ENCODE measurements at regions not wholly inside any gene's neighbourhood (a gene's known extent, or its start where the extent isn't known, plus 50 kb on each side); places are given as distances from the start of the nearest gene placed in this dataset.

DNA sequence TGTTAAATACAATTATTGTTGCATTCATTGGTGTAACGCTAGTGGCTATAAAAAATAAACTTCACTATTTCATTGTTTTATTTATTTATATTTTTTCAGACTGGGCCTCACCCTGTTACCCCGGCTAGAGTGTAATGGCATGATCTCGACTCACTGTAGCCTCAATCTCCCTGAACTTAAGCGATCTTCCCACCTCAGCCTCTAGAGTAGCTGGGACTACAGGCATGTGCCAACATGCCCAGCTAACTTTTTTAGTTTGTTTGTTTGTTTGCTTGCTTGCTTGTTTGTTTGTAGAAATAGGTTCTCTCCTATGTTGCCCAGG, 387.4 kb upstream of the PTBP2 start:
- DNase-seq, result no peak

- no peak for DNase-seq
These were observed 383.0 kb upstream of the PTBP2 start for GRCh38 chr1:96338622-96339021.

DNA sequence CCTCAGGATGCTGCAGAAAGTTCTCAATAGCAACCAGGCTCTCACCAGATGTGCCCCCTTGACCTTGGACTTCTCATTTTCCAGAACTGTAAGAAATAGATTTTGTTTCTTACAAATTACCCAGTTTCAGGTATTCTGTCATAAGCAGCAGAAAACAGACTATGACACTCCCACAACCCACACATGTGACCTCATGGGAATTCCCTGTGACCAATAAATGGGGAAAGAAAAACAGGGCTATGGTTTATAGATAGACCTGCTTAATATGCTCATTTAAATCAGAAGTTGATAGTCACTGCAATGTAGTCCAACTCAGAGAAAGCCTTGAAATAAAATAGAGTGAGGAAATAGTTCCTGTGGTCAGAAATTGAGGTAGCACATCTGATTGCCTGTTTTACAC, 380.9 kb upstream of the PTBP2 start:
- DNase-seq, result no peak

DNA sequence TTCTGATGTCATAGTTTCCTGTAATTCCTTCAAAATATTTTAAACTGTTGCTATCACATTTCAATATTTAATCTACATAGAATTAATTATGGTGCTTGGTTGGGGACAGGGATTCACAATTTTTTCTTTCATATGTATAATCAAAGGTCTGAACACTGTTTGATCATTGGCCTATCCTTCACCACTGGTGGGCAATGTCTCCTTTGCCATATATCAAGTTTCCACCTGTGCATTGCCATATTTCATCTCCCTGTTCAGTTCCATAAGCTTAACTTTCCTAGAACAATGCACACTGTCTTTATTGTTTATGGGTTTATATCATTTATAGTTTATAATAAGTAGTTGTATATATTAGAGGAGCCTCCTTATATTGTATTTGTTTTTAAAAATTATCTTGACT, 374.9 kb upstream of the PTBP2 start:
- no peak for DNase-seq

DNA sequence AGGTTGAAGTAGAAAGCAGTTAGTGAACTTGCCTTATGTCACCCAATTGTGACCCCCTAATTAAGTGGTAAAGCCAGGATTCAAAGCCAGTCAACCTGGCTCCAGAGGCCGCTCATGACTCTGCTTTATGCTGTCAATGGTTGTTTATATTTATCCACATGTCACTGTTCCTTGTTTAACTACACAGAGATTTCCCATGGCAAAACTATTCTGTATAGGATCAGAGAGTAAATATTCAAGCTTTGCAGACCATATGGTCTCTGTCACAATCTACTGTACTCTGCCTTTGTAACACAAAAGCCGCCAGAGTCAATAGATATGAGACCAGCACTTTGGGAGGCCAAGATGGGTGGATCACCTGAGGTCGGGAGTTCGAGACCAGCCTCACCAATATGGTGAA, 371.7 kb upstream of the PTBP2 start:
- no peak for DNase-seq

GRCh38 chr1:96352733-96353132, 368.9 kb upstream of the PTBP2 start:
- DNase-seq, result no peak

GRCh38 chr1:96355521-96355920, 366.1 kb upstream of the PTBP2 start:
- no peak for DNase-seq

DNA sequence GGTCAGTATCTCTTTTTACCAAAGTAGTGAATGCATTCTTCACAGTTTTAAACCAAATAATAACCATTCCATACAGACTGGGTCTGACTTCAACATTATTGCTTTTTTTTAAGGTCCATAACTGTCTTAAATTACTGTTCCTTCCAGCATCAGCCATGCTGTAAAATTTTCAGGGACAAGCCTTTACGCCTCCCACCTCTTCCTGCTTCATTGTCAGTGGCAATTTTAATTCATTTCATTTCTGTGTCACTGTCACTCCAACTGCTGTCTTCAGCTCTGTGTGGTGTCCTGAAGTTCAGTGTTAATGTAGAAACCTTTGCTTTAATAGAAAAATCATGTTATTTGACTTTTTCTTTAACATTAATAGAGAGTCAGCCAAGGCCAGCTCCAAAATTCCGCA, 365.6 kb upstream of the PTBP2 start:
- DNase-seq, result no peak

DNA sequence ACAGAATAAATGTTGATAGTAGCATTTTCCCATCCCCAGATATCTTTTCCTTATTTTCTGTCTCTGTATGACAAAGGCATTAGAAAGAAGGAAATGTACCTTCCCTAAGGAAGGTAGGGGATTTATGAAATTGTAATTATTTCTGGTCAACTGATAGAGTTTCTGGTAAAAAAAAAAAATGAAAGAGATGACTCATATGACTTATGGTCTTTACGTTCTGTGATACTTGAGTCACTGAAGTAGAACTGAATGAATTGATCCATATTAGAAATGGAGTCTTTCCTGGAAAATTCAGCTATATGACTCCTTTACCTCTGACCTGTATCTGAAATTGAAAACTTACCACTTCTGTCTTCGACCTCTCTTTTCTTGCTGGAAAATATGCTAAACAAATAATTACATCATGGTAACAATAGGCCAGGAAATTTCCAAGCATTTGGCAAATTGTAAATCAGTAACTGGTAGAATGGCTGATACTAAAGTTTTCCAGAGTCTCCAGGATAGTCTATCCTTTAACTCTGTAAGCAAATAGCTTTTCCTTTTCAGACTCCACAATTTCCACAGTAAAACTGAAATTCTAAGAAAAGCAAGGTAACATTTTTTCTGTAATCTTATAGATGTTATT, 364.3 kb upstream of the PTBP2 start:
- no peak for DNase-seq

DNA sequence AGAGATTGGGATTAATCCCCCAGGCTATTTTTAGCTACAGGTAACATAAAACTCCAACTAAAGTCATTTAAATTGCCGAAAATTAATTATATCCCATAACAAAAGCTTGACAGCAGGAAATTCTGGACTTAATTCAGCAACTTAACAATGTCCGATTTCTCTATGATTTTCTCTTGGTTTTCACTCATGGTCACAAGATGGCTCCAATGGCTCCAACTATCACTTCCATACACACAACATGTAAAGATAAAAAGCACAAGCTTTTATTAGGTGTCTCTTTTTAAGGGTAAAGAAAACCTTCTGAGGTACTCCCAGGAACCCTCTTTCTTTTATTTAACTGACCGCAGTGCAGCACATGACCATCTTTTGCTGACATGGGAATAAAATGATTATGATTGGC, 363.5 kb upstream of the PTBP2 start:
- no peak for DNase-seq

DNA sequence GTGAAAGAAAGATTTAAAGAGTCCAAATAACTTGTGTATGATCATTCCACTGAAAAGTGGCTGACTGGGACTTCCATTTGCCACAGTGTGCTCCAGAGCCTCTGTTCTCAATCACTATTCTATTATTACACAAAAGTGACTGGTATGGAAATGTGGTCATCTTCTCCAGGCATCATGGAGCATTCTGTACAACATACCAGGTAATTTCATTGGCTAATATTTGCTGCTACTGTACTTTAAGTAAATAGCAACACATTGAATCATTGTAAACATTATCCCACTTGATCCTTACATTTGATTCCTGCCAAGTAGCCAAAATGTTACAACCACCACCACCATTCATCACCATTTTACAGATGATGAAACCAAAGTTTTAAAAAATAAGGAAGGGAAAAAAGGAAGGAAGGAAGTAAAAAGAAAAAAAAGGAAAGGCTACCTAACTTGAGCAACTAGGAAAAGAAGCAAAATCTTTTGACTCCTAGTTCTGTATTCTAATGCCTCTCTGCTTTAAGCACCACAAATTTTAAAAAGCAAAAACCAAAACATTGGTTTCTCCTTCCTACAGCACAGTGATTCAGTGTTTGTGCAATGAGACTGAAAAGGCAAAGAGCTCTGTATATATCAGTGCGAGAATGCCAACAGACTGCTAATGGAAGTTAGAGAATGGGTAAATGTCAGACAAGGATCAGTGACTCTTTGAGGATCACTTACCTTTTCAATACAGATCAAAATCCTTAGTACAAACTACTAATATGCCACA, 361.4 kb upstream of the PTBP2 start:
- DNase-seq, result no peak

- DNase-seq, result no peak
These were observed 360.2 kb upstream of the PTBP2 start for GRCh38 chr1:96361271-96361856.

- no peak for DNase-seq
These were observed 359.6 kb upstream of the PTBP2 start for GRCh38 chr1:96361961-96362360.

DNA sequence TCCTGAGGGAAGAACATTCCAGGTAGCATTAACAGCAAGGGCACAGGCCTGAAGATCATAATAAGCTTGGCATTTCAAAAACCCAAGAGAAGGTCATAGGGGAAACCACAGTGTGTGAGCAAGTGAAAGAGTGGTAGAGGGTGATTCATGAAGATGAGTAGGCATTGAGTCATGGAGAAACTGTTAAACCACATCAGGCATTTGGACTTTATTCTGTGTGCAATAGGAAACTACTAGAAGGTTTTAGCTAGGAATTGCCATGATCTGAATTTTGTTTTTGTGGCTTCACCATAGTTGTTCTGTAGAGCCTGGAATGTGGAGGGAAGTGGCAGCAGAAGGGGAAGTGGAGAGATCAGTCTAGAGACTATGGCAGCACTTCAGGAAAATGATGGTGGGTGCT, 359.0 kb upstream of the PTBP2 start:
- no peak for DNase-seq

DNA sequence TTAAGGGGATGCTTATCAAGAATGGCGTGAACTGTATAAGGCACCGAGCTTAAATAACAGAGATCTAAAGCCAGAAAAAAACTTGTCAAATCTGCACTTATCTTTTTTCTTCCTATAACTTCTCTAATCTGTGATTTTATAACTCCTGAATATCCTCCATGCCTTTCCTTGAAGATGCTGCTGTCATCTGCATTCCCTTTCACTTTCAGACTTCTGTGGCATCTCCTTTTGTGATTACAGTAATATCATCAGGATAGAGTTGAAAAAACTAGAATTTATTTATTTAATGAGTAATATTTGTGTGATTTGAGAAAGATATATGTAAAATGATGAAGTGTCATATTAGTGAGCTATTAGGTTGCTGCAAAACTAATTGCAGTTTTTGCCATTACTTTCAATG, 357.8 kb upstream of the PTBP2 start:
- DNase-seq, result no peak

- no peak for DNase-seq
These were observed 357.0 kb upstream of the PTBP2 start for GRCh38 chr1:96364576-96364975.

GRCh38 chr1:96365076-96365475, 356.5 kb upstream of the PTBP2 start:
- no peak for DNase-seq

DNA sequence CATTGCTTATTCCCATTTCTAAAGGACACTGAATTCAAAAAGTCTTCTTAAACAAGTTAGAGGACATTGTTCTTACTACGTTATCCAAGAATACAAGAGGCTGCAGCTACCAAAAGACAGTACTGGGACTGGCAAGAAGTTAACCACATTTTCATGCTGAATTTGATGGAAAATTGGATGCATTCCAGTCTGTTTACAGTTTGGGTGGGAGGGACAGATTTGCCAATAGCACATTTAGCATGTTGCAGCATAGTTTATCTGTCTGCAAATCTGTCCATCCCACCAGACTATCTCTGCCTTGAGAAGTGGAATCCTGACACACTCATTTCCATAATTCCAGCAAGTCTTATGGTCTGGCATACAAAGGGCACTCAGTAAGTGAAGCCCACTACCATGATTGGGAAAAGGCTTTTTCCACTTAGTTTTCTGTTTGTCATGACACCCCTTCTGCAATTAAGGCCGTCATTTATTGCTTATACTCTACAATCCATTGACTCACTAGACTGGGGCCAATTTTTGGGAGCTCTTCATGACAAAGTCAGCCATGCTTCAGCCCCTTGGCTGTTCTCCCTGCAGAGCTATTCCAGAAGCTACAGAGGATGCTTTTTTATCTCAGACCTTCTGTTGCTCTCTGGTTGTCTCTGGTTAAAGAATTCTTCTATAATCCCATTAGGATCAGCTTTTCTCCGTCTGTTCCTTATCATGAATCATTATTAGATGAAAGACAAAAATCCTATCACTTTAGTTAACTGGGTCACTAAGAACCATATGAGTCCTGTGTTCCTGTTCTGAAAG, 355.8 kb upstream of the PTBP2 start:
- DNase-seq, result no peak

DNA sequence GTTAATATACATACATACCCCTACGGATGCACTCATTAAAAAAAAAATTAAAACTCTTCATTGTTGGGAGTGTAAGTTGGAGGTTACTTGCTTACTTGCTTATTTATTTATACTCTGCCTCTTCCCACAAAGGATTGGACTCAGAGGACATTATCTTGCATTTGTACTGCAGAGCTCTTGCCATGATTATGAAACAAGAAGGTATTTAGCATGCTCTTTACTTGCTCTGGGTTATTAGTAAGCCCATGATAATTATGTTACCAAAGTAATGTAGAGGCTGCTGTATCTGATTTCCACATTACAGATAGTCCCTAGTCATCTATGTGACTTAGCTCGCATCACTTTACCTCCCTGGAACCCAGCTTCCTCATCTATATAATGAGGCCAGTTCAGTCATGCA, 355.1 kb upstream of the PTBP2 start:
- no peak for DNase-seq

DNA sequence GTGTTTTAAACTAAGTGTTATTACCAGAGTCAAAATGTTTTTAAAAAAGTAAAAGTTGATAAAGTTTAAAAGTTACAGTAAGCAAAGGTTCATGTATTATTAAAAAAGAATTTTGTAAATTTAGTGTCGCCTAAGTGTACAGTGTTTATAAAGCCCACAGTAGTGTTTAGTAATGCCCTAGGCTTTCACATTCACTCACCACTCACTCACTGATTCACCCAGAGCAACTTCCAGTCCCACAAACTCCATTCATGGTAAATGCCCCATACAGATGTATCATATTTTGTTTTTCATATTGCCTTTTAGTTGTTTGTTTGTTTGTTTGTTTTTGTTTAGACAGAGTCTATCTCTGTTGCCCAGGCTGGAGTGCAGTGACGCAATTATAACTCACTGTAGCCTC, 353.8 kb upstream of the PTBP2 start:
- no peak for DNase-seq

DNA sequence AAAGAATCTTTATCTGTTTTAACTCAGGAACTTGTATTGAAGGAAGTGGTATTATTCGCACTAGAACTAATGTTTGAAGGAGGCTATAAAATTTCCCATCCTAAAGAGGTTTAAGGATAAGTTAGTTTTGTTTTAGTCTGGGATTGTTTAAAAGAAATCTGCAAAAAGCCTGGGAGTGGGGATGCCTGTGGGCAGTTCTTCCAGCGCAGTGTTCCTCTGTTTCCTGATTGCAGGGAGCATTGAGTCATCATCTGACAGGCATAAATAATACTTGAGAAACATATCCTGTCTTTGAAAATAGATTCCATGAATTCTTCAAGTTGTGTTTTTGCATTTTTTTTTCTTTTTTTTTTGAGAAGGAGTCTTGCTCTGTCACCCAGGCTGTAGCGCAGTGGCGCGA, 350.8 kb upstream of the PTBP2 start:
- no peak for DNase-seq

- DNase-seq, result no peak
These were observed 348.7 kb upstream of the PTBP2 start for GRCh38 chr1:96372881-96373280.

GRCh38 chr1:96374076-96374762, 347.4 kb upstream of the PTBP2 start:
- DNase-seq, result no peak

Data from NCI-H510A treated with DMSO at 0.1 percent for 48 hours (cell line).